ENCODE measurements at regions not wholly inside any gene's neighbourhood (a gene's known extent, or its start where the extent isn't known, plus 50 kb on each side); places are given as distances from the start of the nearest gene placed in this dataset.

- no peak overlapping the region for H3K4me3 ChIP-seq
- no peaks in the 10 kb centered on the region for H3K27me3 ChIP-seq
- H3K9ac ChIP-seq (ENCODE audit: low read depth in 2 of 2, low read length in 2 of 2): no peak overlapping the region
- H3K27ac ChIP-seq: no peak overlapping the region
- no peaks in the 10 kb centered on the region for H3K4me1 ChIP-seq
- TF ChIP-seq CTCF (IDR thresholded peaks at IDR 0.05): no peak
- no peak for DNase-seq
- intact Hi-C loops (cut with DNase I): no loop called here
- H3K36me3 ChIP-seq: no peaks in the 10 kb centered on the region
- H3K9me3 ChIP-seq: no peaks in the 10 kb centered on the region
These were observed 354.2 kb upstream of the BCHE start for GRCh38 chr3:166191411-166191810.

GRCh38 chr3:166190360-166190759 lies 353.1 kb upstream of the BCHE start:
- DNase-seq: no peak
- H3K4me3 ChIP-seq: no peak overlapping the region
- no peak overlapping the region for H3K27ac ChIP-seq
- no peaks in the 10 kb centered on the region for H3K36me3 ChIP-seq
- H3K9ac ChIP-seq (ENCODE audit: low read depth in 2 of 2, low read length in 2 of 2): no peak overlapping the region
- no peak for TF ChIP-seq CTCF (IDR thresholded peaks at IDR 0.05)
- no peaks in the 10 kb centered on the region for H3K4me1 ChIP-seq
- no peaks in the 10 kb centered on the region for H3K27me3 ChIP-seq
- no peaks in the 10 kb centered on the region for H3K9me3 ChIP-seq
- intact Hi-C loops (cut with DNase I): no loop called here

GRCh38 chr3:166187237-166187636 lies 350.0 kb upstream of the BCHE start:
- no peak for TF ChIP-seq CTCF (IDR thresholded peaks at IDR 0.05)
- Histone ChIP-seq H3K9me3 (no peaks in the 10 kb centered on the region), H3K36me3 (no peaks in the 10 kb centered on the region), H3K4me1 (no peaks in the 10 kb centered on the region), H3K27me3 (no peaks in the 10 kb centered on the region), H3K4me3 (no peak overlapping the region), H3K27ac (no peak overlapping the region), H3K9ac (ENCODE audit: low read depth in 2 of 2, low read length in 2 of 2) (no peak overlapping the region)
- DNase-seq: no peak
- intact Hi-C loops (cut with DNase I): no loop called here

GRCh38 chr3:166186003-166186402 lies 348.8 kb upstream of the BCHE start:
- Histone ChIP-seq H3K36me3 (no peaks in the 10 kb centered on the region), H3K4me3 (no peak overlapping the region), H3K4me1 (no peaks in the 10 kb centered on the region), H3K27ac (no peak overlapping the region), H3K9ac (ENCODE audit: low read depth in 2 of 2, low read length in 2 of 2) (no peak overlapping the region), H3K9me3 (no peaks in the 10 kb centered on the region), H3K27me3 (no peaks in the 10 kb centered on the region)
- intact Hi-C loops (cut with DNase I): no loop called here
- no peak for TF ChIP-seq CTCF (IDR thresholded peaks at IDR 0.05)
- no peak for DNase-seq

GRCh38 chr3:166177130-166177529 lies 339.9 kb upstream of the BCHE start:
- DNase-seq: no peak

More at GRCh38 chr3:166177130-166177529, 339.9 kb upstream of the BCHE start:
- no peaks in the 10 kb centered on the region for H3K4me1 ChIP-seq
- no peak overlapping the region for H3K27ac ChIP-seq
- no peak overlapping the region for H3K4me3 ChIP-seq
- no peaks in the 10 kb centered on the region for H3K27me3 ChIP-seq
- H3K36me3 ChIP-seq: no peaks in the 10 kb centered on the region
- intact Hi-C loops (cut with DNase I): no loop called here
- no peak overlapping the region for H3K9ac ChIP-seq (ENCODE audit: low read depth in 2 of 2, low read length in 2 of 2)
- no peak for TF ChIP-seq CTCF (IDR thresholded peaks at IDR 0.05)
- no peaks in the 10 kb centered on the region for H3K9me3 ChIP-seq
